GM12878 (cell line): ENCODE measurements at regions not wholly inside any gene's neighbourhood (a gene's known extent, or its start where the extent isn't known, plus 50 kb on each side); places are given as distances from the start of the nearest gene placed in this dataset.

Experiments used
- ATAC-seq: fragments of 200-7000 bp; cut with Tn5 transposase; 3 replicates; pipeline ENCODE4 v1.9.1; 2020; ENCODE audit warnings: mild to moderate bottlenecking, moderate library complexity
- BruUV-seq: library from RNA; stranded (reverse); fragments of 400-500 nt; replicated peaks from 2 replicates; lab custom pipeline; 2021; lab: Mats Ljungman, UMichigan
- CTCF ChIA-PET: fragments of 300-600 bp; sonication (Branson Sonifier 250); formaldehyde crosslinking; extraction: SDS; loops from one replicate; lab custom pipeline; 2021; ENCODE audit warnings: inconsistent platforms; lab: Yijun Ruan, JAX
- POLR2A ChIA-PET: fragments of 350-600 bp; formaldehyde crosslinking; extraction: SDS; loops from one replicate; lab custom pipeline; 2021; ENCODE audit warnings: inconsistent platforms; lab: Charles Lee
- RAD21 ChIA-PET: fragments of 300-600 bp; sonication (Branson Sonifier 250); formaldehyde crosslinking; loops from one replicate; lab custom pipeline; 2023; ENCODE audit warnings: antibody characterized with exemption; ENCODE audit not compliant: unreplicated experiment; lab: Charles Lee
- SMC1A ChIA-PET: fragments of 300-600 bp; sonication (Branson Sonifier 250); formaldehyde crosslinking; loops from one replicate; lab custom pipeline; 2023; ENCODE audit not compliant: unreplicated experiment, uncharacterized antibody; lab: Charles Lee
- DNase-seq: peaks from one replicate; pipeline ENCODE4 v3.0.0-alpha.2; 2011; ENCODE audit warnings: low read depth, low spot score
- FAIRE-seq: peaks from 3 replicates; lab custom pipeline; 2011; peaks lifted over from hg19 to GRCh38; lab: Jason Lieb, UNC
- H2AFZ ChIP-seq: 2 replicates; pipeline ENCODE4 v1.6.0; 2011; ENCODE audit warnings: low read depth, low read length, control low read depth; ENCODE audit not compliant: control insufficient read depth
- H3K27ac ChIP-seq: 2 replicates; pipeline ENCODE4 v1.5.1; 2011; ENCODE audit warnings: control low read depth; ENCODE audit not compliant: control insufficient read depth, insufficient read depth
- H3K27me3 ChIP-seq, 2 experiments: replicated peaks in 1 of 2; 2 replicates each; pipeline versions ENCODE4 v1.6.0 to v1.6.1; 2011; ENCODE audit warnings: low read length in 1 of 2; ENCODE audit not compliant: control insufficient read depth in 2 of 2, insufficient read depth in 2 of 2
- H3K36me3 ChIP-seq, 2 experiments: 2 replicates each; pipeline ENCODE4 v1.5.1; 2011; ENCODE audit warnings: low read length in 1 of 2; ENCODE audit not compliant: control insufficient read depth in 2 of 2, insufficient read depth in 2 of 2
- H3K4me1 ChIP-seq: 2 replicates; pipeline ENCODE4 v1.6.1; 2011; ENCODE audit warnings: mild to moderate bottlenecking, low read length, moderate library complexity, mixed read lengths; ENCODE audit not compliant: control insufficient read depth, insufficient read depth
- H3K4me2 ChIP-seq: 2 replicates; pipeline ENCODE4 v1.6.0; 2011; ENCODE audit warnings: control low read depth; ENCODE audit not compliant: control insufficient read depth, insufficient read depth
- H3K4me3 ChIP-seq: fragments of 200-600 bp; sonication (generic); 2 replicates; pipeline ENCODE4 v1.5.1; 2016
- H3K79me2 ChIP-seq: 2 replicates; pipeline ENCODE4 v1.6.0; 2011; ENCODE audit warnings: low read length; ENCODE audit not compliant: control insufficient read depth, insufficient read depth
- H3K9ac ChIP-seq: 2 replicates; pipeline ENCODE4 v1.8.0; 2011; ENCODE audit warnings: low read length, control low read depth, mixed read lengths; ENCODE audit not compliant: control insufficient read depth, insufficient read depth
- H3K9me3 ChIP-seq: replicated peaks from 3 replicates; pipeline ENCODE4 v1.5.1; 2011; ENCODE audit warnings: mild to moderate bottlenecking, low read length; ENCODE audit not compliant: control insufficient read depth, insufficient read depth
- H4K20me1 ChIP-seq: 2 replicates; pipeline ENCODE4 v1.6.0; 2011; ENCODE audit not compliant: control insufficient read depth, insufficient read depth
- CHD1 ChIP-seq: IDR thresholded peaks from 2 replicates; pipeline ENCODE4 v1.6.1; 2012; ENCODE audit warnings: low read depth, low read length, improper control_type of control experiment
- IKZF2 ChIP-seq, 2 experiments: fragments of 450-650 bp; IDR thresholded peaks; 2 replicates each; pipeline ENCODE4 v1.6.1; 2017; ENCODE audit warnings: mild to moderate bottlenecking in 2 of 2, moderate library complexity in 2 of 2
- IRF3 ChIP-seq: fragments of 450-650 bp; IDR thresholded peaks from 2 replicates; pipeline ENCODE4 v1.6.1; 2014; ENCODE audit warnings: mild to moderate bottlenecking
- NFXL1 ChIP-seq: fragments of 450-650 bp; IDR thresholded peaks from 2 replicates; pipeline ENCODE4 v1.6.1; 2017; ENCODE audit warnings: antibody characterized with exemption, mild to moderate bottlenecking, borderline replicate concordance
- NFYB ChIP-seq: IDR thresholded peaks from 2 replicates; pipeline ENCODE4 v1.6.1; 2011; ENCODE audit warnings: low read depth, mild to moderate bottlenecking, low read length, improper control_type of control experiment, moderate library complexity; ENCODE audit not compliant: insufficient read depth
- RB1 ChIP-seq: fragments of 450-650 bp; formaldehyde crosslinking; IDR thresholded peaks from 2 replicates; pipeline ENCODE4 v1.6.1; 2017; ENCODE audit warnings: mild to moderate bottlenecking, borderline replicate concordance
- RCOR1 ChIP-seq: conservative IDR thresholded peaks from 2 replicates; pipeline ENCODE4 v1.6.1; 2012; ENCODE audit warnings: low read depth, low read length, improper control_type of control experiment
- SKIL ChIP-seq: fragments of 450-650 bp; IDR thresholded peaks from 2 replicates; pipeline ENCODE4 v1.6.1; 2017; ENCODE audit warnings: mild to moderate bottlenecking, low read depth, inconsistent platforms; ENCODE audit not compliant: poor library complexity, severe bottlenecking
- SREBF1 ChIP-seq: IDR thresholded peaks from 2 replicates; pipeline ENCODE4 v1.6.1; 2012; ENCODE audit warnings: mild to moderate bottlenecking, low read length
- ZNF384 ChIP-seq: IDR thresholded peaks from 2 replicates; pipeline ENCODE4 v1.6.1; 2012; ENCODE audit warnings: low read depth, mild to moderate bottlenecking, low read length, improper control_type of control experiment, borderline replicate concordance
- WGBS: methylation state at CpG from one replicate; pipeline ENCODE4 v1.1.6; 2016; ENCODE audit warnings: low lambda C conversion rate; ENCODE audit not compliant: insufficient replicate concordance, insufficient coverage; ENCODE audit errors: missing lambda C conversion rate; 5-methylcytosine and 5-hydroxymethylcytosine counted together
- in situ Hi-C: fragments of 300-500 bp; cut with MboI; formaldehyde crosslinking; loops from 9 replicates; pipeline ENCODE4 v1.14.3; 2018; ENCODE audit warnings: mixed read lengths
- intact Hi-C: fragments of 100-400 bp; cut with micrococcal nuclease; formaldehyde crosslinking; loops from one replicate; pipeline ENCODE4 v1.14.2; 2022; ENCODE audit not compliant: unreplicated experiment
- TF ChIP-seq, protein P1 (sequence below): fragments of 450-650 bp; IDR thresholded peaks from 2 replicates; pipeline ENCODE4 v1.6.1; 2017; ENCODE audit warnings: borderline replicate concordance
- TF ChIP-seq, protein P2 (sequence below): fragments of 450-650 bp; IDR thresholded peaks from 2 replicates; pipeline ENCODE4 v1.6.1; 2018; ENCODE audit warnings: mild to moderate bottlenecking, low read depth, moderate library complexity; ENCODE audit not compliant: partially characterized antibody
- TF ChIP-seq, protein P3 (sequence below): IDR thresholded peaks from 2 replicates; pipeline ENCODE4 v1.6.1; 2011; ENCODE audit warnings: borderline replicate concordance, low read depth, mild to moderate bottlenecking, moderate library complexity, mixed read lengths, low read length; ENCODE audit not compliant: insufficient read depth; ENCODE audit errors: extremely low read length

DNA sequence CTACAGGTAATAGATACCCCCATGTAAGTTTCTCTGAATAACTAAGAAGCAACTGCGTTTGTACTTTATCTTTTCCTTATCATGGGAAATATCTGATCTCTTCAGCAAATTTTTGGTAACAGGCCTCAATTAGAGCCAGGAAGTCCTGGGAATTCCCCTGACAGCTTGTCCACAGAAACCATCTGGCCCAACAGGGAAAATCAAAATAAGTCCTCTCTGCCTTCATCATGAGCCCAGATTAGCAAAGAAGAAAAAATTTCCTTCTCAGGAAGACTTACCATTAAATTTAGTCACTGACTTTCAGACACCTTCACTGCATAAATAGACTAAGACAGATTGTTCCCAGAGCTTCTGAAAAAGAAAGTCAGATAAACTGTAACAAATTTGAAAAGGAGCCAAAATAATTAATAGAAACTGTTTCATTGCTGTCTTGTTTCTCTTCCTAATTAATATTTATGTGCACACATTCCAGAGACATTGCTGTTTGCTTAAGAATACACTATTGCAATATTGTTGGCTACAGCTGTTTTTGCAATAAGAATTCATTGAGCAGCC, 278.1 kb upstream of the FAT3 start (continued):
- TF ChIP-seq, protein P1, sequence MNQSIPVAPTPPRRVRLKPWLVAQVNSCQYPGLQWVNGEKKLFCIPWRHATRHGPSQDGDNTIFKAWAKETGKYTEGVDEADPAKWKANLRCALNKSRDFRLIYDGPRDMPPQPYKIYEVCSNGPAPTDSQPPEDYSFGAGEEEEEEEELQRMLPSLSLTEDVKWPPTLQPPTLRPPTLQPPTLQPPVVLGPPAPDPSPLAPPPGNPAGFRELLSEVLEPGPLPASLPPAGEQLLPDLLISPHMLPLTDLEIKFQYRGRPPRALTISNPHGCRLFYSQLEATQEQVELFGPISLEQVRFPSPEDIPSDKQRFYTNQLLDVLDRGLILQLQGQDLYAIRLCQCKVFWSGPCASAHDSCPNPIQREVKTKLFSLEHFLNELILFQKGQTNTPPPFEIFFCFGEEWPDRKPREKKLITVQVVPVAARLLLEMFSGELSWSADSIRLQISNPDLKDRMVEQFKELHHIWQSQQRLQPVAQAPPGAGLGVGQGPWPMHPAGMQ: no peak
- no peak for TF ChIP-seq SREBF1
- TF ChIP-seq NFYB: no peak

- in situ Hi-C loops (no loop called here), intact Hi-C loops (no loop called here)
- SMC1A ChIA-PET: no interaction called here
- Histone ChIP-seq H3K27ac (no peak overlapping the region), H3K36me3 (no peaks in the 10 kb centered on the region), H3K4me2 (no peak overlapping the region), H3K4me3 (no peak overlapping the region)
- no peak for ATAC-seq
- CTCF ChIA-PET: no interaction called here
- POLR2A ChIA-PET: no interaction called here
- RAD21 ChIA-PET: no interaction called here
- TF ChIP-seq SKIL: no peak
- no peak for TF ChIP-seq ZNF384
- TF ChIP-seq RB1: no peak
- TF ChIP-seq IRF3: no peak
- no peak for TF ChIP-seq NFXL1
- no peak for TF ChIP-seq CHD1
- TF ChIP-seq, protein P2, sequence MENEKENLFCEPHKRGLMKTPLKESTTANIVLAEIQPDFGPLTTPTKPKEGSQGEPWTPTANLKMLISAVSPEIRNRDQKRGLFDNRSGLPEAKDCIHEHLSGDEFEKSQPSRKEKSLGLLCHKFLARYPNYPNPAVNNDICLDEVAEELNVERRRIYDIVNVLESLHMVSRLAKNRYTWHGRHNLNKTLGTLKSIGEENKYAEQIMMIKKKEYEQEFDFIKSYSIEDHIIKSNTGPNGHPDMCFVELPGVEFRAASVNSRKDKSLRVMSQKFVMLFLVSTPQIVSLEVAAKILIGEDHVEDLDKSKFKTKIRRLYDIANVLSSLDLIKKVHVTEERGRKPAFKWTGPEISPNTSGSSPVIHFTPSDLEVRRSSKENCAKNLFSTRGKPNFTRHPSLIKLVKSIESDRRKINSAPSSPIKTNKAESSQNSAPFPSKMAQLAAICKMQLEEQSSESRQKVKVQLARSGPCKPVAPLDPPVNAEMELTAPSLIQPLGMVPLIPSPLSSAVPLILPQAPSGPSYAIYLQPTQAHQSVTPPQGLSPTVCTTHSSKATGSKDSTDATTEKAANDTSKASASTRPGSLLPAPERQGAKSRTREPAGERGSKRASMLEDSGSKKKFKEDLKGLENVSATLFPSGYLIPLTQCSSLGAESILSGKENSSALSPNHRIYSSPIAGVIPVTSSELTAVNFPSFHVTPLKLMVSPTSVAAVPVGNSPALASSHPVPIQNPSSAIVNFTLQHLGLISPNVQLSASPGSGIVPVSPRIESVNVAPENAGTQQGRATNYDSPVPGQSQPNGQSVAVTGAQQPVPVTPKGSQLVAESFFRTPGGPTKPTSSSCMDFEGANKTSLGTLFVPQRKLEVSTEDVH: no peak
- TF ChIP-seq, protein P3, sequence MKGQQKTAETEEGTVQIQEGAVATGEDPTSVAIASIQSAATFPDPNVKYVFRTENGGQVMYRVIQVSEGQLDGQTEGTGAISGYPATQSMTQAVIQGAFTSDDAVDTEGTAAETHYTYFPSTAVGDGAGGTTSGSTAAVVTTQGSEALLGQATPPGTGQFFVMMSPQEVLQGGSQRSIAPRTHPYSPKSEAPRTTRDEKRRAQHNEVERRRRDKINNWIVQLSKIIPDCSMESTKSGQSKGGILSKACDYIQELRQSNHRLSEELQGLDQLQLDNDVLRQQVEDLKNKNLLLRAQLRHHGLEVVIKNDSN: no peak
- TF ChIP-seq RCOR1: no peak
- TF ChIP-seq IKZF2 (IDR thresholded peaks at IDR 0.05): no peak
- TF ChIP-seq, all 136 proteins: peak for 0
- no TSS peak for BruUV-seq
- Histone ChIP-seq H4K20me1 (no peaks in the 10 kb centered on the region), H3K9ac (no peak overlapping the region), H2AFZ (no peak overlapping the region), H3K79me2 (no peaks in the 10 kb centered on the region), H3K9me3 (no peaks in the 10 kb centered on the region), H3K27me3 (no peaks in the 10 kb centered on the region), H3K4me1 (no peaks in the 10 kb centered on the region)
- DNase-seq: no peak
- WGBS: 0% methylated on average over 3 of the region's 3 CpGs
- FAIRE-seq: no peak
These were observed 289.5 kb upstream of the FAT3 start for GRCh38 chr11:91935120-91935519.
